GM23248 (cell line): ENCODE measurements at regions not wholly inside any gene's neighbourhood (a gene's known extent, or its start where the extent isn't known, plus 50 kb on each side); places are given as distances from the start of the nearest gene placed in this dataset.

Source experiments
- DNase-seq: peaks from one replicate; pipeline ENCODE4 v3.0.0-alpha.2; 2015
- H2AFZ ChIP-seq: fragments of 200-600 bp; sonication (generic); 2 replicates; pipeline ENCODE4 v1.6.1; 2016; ENCODE audit warnings: antibody characterized with exemption
- H3F3A ChIP-seq: fragments of 200-600 bp; sonication (generic); 2 replicates; pipeline ENCODE4 v1.6.1; 2016; ENCODE audit warnings: mild to moderate bottlenecking, antibody characterized with exemption, mixed run types; ENCODE audit not compliant: insufficient read depth
- H3K27ac ChIP-seq: fragments of 200-600 bp; sonication (generic); 2 replicates; pipeline ENCODE4 v1.5.1; 2016; ENCODE audit warnings: mild to moderate bottlenecking
- H3K27me3 ChIP-seq: fragments of 200-600 bp; sonication (generic); replicated peaks from 2 replicates; pipeline ENCODE4 v1.6.1; 2016; ENCODE audit warnings: mild to moderate bottlenecking; ENCODE audit not compliant: insufficient read depth
- H3K36me3 ChIP-seq: fragments of 200-600 bp; sonication (generic); 2 replicates; pipeline ENCODE4 v1.6.1; 2016; ENCODE audit warnings: low read depth, mild to moderate bottlenecking
- H3K4me1 ChIP-seq: fragments of 200-600 bp; sonication (generic); 2 replicates; pipeline ENCODE4 v1.6.1; 2016; ENCODE audit warnings: mild to moderate bottlenecking; ENCODE audit not compliant: insufficient read depth
- H3K4me2 ChIP-seq: fragments of 200-600 bp; sonication (generic); one replicate; pipeline ENCODE4 v1.6.1; 2016; ENCODE audit warnings: mild to moderate bottlenecking; ENCODE audit not compliant: unreplicated experiment
- H3K4me3 ChIP-seq: fragments of 200-600 bp; sonication (generic); 2 replicates; pipeline ENCODE4 v1.5.1; 2016; ENCODE audit warnings: mild to moderate bottlenecking
- H3K79me2 ChIP-seq: fragments of 200-600 bp; sonication (generic); 2 replicates; pipeline ENCODE4 v1.6.1; 2016; ENCODE audit warnings: mild to moderate bottlenecking; ENCODE audit not compliant: insufficient read depth
- H3K9ac ChIP-seq: fragments of 200-600 bp; sonication (generic); 2 replicates; pipeline ENCODE4 v1.6.1; 2016; ENCODE audit warnings: mild to moderate bottlenecking
- H3K9me2 ChIP-seq: fragments of 200-600 bp; sonication (generic); 2 replicates; pipeline ENCODE4 v1.6.1; 2016; ENCODE audit warnings: mixed run types, mild to moderate bottlenecking, moderate library complexity; ENCODE audit not compliant: insufficient read depth
- H3K9me3 ChIP-seq: fragments of 200-600 bp; sonication (generic); one replicate; pipeline ENCODE4 v1.6.1; 2017; ENCODE audit warnings: low read depth
- H4K20me1 ChIP-seq: fragments of 200-600 bp; sonication (generic); 2 replicates; pipeline ENCODE4 v1.6.0; 2016; ENCODE audit not compliant: insufficient read depth
- EZH2 ChIP-seq: fragments of 200-600 bp; sonication (generic); IDR thresholded peaks from 2 replicates; pipeline ENCODE4 v1.6.1; 2018; ENCODE audit warnings: antibody characterized with exemption, mild to moderate bottlenecking; ENCODE audit not compliant: insufficient read depth, poor library complexity, severe bottlenecking
- EZH2phosphoT487 ChIP-seq: fragments of 200-600 bp; sonication (generic); IDR thresholded peaks from 2 replicates; pipeline ENCODE4 v1.6.1; 2018; ENCODE audit warnings: antibody characterized with exemption, moderate library complexity, mild to moderate bottlenecking, low read depth; ENCODE audit not compliant: insufficient read depth
- WGBS, 2 experiments: methylation state at CpG; one replicate each; pipeline ENCODE4 v1.1.6; 2015 to 2017; ENCODE audit warnings: low lambda C conversion rate in 2 of 2, low coverage in 1 of 2; ENCODE audit errors: missing lambda C conversion rate in 2 of 2; 5-methylcytosine and 5-hydroxymethylcytosine counted together
- in situ Hi-C: fragments of 300-500 bp; cut with MboI; formaldehyde crosslinking; loops from 2 replicates; pipeline ENCODE4 v1.15.0; 2020

DNA sequence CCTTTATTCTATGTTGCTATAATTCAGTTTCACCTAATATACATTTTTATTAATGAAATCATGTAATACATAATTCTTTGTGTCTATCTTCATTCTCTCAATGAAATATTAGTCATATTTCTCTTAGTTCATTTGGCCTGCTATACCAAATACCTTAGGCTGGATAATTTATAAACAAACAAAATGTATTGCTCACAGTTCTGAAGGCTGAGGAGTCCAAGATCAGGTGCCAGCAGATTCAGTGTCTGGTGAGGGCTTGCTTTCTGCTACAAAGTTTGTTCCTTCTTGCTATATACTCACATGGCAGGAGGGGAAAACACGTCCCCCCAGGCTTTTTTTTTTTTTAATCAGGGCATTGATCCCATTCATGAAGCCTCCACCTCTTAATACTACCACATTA lies 143.4 kb upstream of the GRB10 start:
- H3K36me3 ChIP-seq, result no peaks in the 10 kb centered on the region
- DNase-seq, result no peak
- H3K4me1 ChIP-seq, result no peaks in the 10 kb centered on the region
- no peak overlapping the region for H3K27ac ChIP-seq
- H3K79me2 ChIP-seq, result no peaks in the 10 kb centered on the region
- no peak overlapping the region for H3K4me2 ChIP-seq
- TF ChIP-seq EZH2phosphoT487 (no peak), EZH2 (no peak)
- no peak overlapping the region for H3K9ac ChIP-seq
- H3K9me2 ChIP-seq, result no peaks in the 10 kb centered on the region
- in situ Hi-C loops, result no loop called here
- no peak overlapping the region for H3K4me3 ChIP-seq
- H2AFZ ChIP-seq, result no peak overlapping the region
- H3F3A ChIP-seq, result no peaks in the 10 kb centered on the region
- WGBS, 2 experiments, result 12 to 19% methylated on average over 1 of the region's 1 CpG
- no peaks in the 10 kb centered on the region for H4K20me1 ChIP-seq
- peaks cover 7% of the 10 kb centered on the region; the same call in 1 of the 2 replicates for H3K27me3 ChIP-seq
- no peaks in the 10 kb centered on the region for H3K9me3 ChIP-seq

DNA sequence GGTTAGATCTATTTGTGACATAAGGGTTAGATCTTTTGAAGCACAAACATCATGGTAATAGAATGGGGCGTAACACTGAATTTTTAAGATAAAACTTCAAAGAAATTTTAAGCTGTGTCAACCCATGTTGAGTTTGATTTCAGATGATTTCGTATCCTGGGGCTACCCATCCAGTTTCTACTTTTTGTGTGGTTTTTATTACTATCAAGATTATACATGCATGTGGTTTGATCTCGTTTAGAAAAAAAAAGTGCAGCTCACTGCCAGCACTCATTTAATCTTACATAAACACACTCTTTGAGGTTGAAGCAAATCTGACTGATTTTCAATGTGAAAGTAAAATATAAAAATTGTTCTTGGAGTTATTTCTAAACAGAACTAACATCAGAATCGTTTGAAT lies 140.8 kb upstream of the GRB10 start:
- H3K27me3 ChIP-seq, result peaks cover 28% of the 10 kb centered on the region

DNA sequence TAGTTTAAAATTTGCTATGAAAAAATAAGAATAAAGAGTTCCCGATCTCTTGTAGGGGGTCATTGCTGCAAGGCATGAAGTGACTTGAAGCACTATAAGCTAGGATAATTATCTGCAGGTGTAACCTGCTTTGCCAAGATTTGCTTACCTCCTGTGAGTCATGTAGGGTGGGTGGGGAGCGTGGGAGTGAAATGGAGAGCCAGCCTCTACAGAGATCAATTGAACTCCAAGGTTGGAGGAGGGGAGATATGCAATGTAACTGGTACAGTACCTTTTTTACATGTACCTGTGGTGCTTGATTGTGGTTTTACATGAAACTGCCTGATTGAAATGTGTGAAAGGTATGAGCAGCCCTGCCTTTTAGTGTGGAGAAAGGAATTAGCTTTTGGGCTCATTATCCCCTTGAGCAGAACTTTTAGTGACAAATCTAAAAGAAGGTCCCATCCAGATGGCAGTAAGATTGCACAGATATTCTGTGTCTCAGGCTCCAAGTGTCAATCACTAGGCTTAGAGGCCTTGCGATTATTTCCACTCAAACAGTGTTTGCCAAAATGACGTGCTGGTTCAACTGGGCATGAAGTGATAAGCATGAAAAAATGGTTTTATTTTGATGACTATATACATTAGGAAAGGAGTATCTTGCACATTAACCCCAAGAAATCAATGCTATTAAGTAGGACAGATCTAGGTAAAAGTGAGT lies 138.6 kb upstream of the GRB10 start:
- Histone ChIP-seq H3K27me3 (peaks cover 25% of the 10 kb centered on the region), H4K20me1 (no peaks in the 10 kb centered on the region), H3K36me3 (no peaks in the 10 kb centered on the region)

More for the DNA sequence above, 140.8 kb upstream of the GRB10 start:
- H3K79me2 ChIP-seq, result no peaks in the 10 kb centered on the region
- no peaks in the 10 kb centered on the region for H4K20me1 ChIP-seq
- no peak overlapping the region for H2AFZ ChIP-seq
- no peaks in the 10 kb centered on the region for H3F3A ChIP-seq
- H3K36me3 ChIP-seq, result no peaks in the 10 kb centered on the region
- no peak overlapping the region for H3K9ac ChIP-seq
- in situ Hi-C loops, result no loop called here
- WGBS, 2 experiments, result 21 to 27% methylated on average over 4 of the region's 4 CpGs
- H3K4me1 ChIP-seq, result no peaks in the 10 kb centered on the region
- no peak overlapping the region for H3K4me3 ChIP-seq
- DNase-seq, result no peak
- H3K9me2 ChIP-seq, result no peaks in the 10 kb centered on the region
- TF ChIP-seq EZH2 (no peak), EZH2phosphoT487 (no peak)
- H3K9me3 ChIP-seq, result no peaks in the 10 kb centered on the region
- H3K27ac ChIP-seq, result no peak overlapping the region
- no peak overlapping the region for H3K4me2 ChIP-seq

DNA sequence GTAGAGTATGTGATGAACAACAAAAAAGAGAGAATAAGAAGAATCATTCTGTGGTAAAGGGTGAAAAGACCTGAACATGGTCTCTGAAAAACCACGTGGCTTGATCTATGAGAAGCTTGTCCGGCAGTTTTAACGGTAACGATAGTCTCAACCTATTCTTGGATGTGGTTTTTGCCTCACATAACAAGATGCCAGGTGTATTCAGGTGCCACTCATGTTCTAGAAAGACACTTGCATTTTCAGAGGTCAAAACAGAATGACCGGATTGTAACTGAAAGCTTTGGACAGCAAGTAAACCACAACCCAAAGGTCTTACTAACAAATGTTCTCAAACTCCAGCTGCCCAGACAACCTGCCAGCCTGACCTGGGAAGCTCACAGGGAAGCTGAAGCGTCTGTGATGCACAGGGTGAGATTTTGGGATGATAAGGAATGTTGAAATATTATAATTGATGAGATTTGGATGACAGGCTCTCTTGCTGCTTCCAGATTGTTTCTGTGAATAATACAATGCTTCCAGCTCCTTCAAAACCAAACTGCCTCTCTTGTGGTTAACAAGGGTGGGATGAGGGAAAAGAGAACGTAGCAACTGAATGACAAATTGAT lies 137.4 kb upstream of the GRB10 start:
- 55 to 63% methylated on average over 7 of the region's 7 CpGs for WGBS, 2 experiments
- H3K27me3 ChIP-seq, result peaks cover 24% of the 10 kb centered on the region

More for the DNA sequence above, 138.6 kb upstream of the GRB10 start:
- TF ChIP-seq EZH2, result no peak
- TF ChIP-seq EZH2phosphoT487, result no peak
- H3K9me3 ChIP-seq, result no peaks in the 10 kb centered on the region
- H3K4me1 ChIP-seq, result no peaks in the 10 kb centered on the region
- H3K27ac ChIP-seq, result no peak overlapping the region
- H2AFZ ChIP-seq, result no peak overlapping the region
- no peaks in the 10 kb centered on the region for H3K9me2 ChIP-seq
- no peak overlapping the region for H3K4me3 ChIP-seq
- no peak overlapping the region for H3K4me2 ChIP-seq
- WGBS, 2 experiments, result 35 to 49% methylated on average over 4 of the region's 4 CpGs
- H3K79me2 ChIP-seq, result no peaks in the 10 kb centered on the region
- in situ Hi-C loops, result no loop called here
- H3F3A ChIP-seq, result no peaks in the 10 kb centered on the region
- DNase-seq, result no peak
- no peak overlapping the region for H3K9ac ChIP-seq

More for the DNA sequence above, 137.4 kb upstream of the GRB10 start:
- TF ChIP-seq EZH2phosphoT487, result no peak
- TF ChIP-seq EZH2, result no peak
- Histone ChIP-seq H4K20me1 (no peaks in the 10 kb centered on the region), H2AFZ (no peak overlapping the region), H3K36me3 (no peaks in the 10 kb centered on the region), H3K9me2 (no peaks in the 10 kb centered on the region), H3K9me3 (no peaks in the 10 kb centered on the region), H3K4me1 (no peaks in the 10 kb centered on the region), H3K27ac (no peak overlapping the region), H3F3A (no peaks in the 10 kb centered on the region), H3K9ac (no peak overlapping the region), H3K4me3 (no peak overlapping the region), H3K79me2 (no peaks in the 10 kb centered on the region), H3K4me2 (no peak overlapping the region)
- in situ Hi-C loops, result no loop called here
- DNase-seq, result no peak
